Caki2 (cell line): ENCODE measurements at regions not wholly inside any gene's neighbourhood (a gene's known extent, or its start where the extent isn't known, plus 50 kb on each side); places are given as distances from the start of the nearest gene placed in this dataset.
A peak's percentile ranks its signal among the peaks of the same experiment; 100 is the strongest.
"Not testable (repeated sequence)": the region's sequence is repeated elsewhere in the genome, so short reads cannot be mapped to it uniquely, and the experiment has no call there.

ENCODE experiments used
- DNase-seq: peaks from one replicate; pipeline ENCODE4 v3.0.0-alpha.2; 2015; ENCODE audit warnings: low read depth
- in situ Hi-C: cut with HindIII; loops from 2 replicates; pipeline ENCODE4 v1.10.0; 2016; ENCODE audit warnings: low sequenced_read_pairs, low pct_unique_long_range_greater_than_20kb, mixed read lengths

GRCh38 chr2:146386096-146386495 lies 1458.7 kb upstream of the ACVR2A start:
- in situ Hi-C loops, result no loop called here
- no peak for DNase-seq

- in situ Hi-C loops, result no loop called here
- no peak for DNase-seq
Observed at GRCh38 chr2:146385031-146385430, 1459.8 kb upstream of the ACVR2A start.

- in situ Hi-C loops, result no loop called here
- no peak for DNase-seq
Observed at GRCh38 chr2:146376511-146377064, 1468.2 kb upstream of the ACVR2A start.

- DNase-seq, result no peak
- in situ Hi-C loops, result no loop called here
Observed at GRCh38 chr2:146374505-146374904, 1470.3 kb upstream of the ACVR2A start.

GRCh38 chr2:146371364-146371763 lies 1473.5 kb upstream of the ACVR2A start:
- in situ Hi-C loops, DNase-seq: not testable (repeated sequence)

- in situ Hi-C loops, result no loop called here
- no peak for DNase-seq
Observed at GRCh38 chr2:146370826-146371225, 1474.0 kb upstream of the ACVR2A start.

- in situ Hi-C loops, result no loop called here
- no peak for DNase-seq
Observed at GRCh38 chr2:146366276-146366675, 1478.6 kb upstream of the ACVR2A start.

- in situ Hi-C loops, result no loop called here
- DNase-seq, result no peak
Observed at GRCh38 chr2:146365041-146365440, 1479.8 kb upstream of the ACVR2A start.

GRCh38 chr2:146363731-146364130 lies 1481.1 kb upstream of the ACVR2A start:
- in situ Hi-C loops, result no loop called here
- DNase-seq, result no peak

GRCh38 chr2:146351689-146352088 lies 1493.1 kb upstream of the ACVR2A start:
- DNase-seq, result no peak
- in situ Hi-C loops, result no loop called here

- no peak for DNase-seq
- in situ Hi-C loops, result no loop called here
Observed at GRCh38 chr2:146349334-146349733, 1495.5 kb upstream of the ACVR2A start.

- in situ Hi-C loops, result no loop called here
- no peak for DNase-seq
Observed at GRCh38 chr2:146324951-146325350, 1519.9 kb upstream of the ACVR2A start.

- in situ Hi-C loops, result no loop called here
- DNase-seq, result no peak
Observed at GRCh38 chr2:146323564-146323963, 1521.3 kb upstream of the ACVR2A start.

- in situ Hi-C loops, result no loop called here
- DNase-seq, result no peak
Observed at GRCh38 chr2:146321175-146321574, 1523.7 kb upstream of the ACVR2A start.

GRCh38 chr2:146317959-146318358 lies 1526.9 kb upstream of the ACVR2A start:
- DNase-seq, result no peak
- in situ Hi-C loops, result no loop called here

- DNase-seq, result peak; percentile 35
- in situ Hi-C loops, result no loop called here
Observed at GRCh38 chr2:146312899-146313298, 1531.9 kb upstream of the ACVR2A start.

GRCh38 chr2:146305164-146305563 lies 1539.7 kb upstream of the ACVR2A start:
- in situ Hi-C loops, result no loop called here
- DNase-seq, result no peak

- in situ Hi-C loops, result no loop called here
- DNase-seq, result no peak
Observed at GRCh38 chr2:146301287-146301686, 1543.5 kb upstream of the ACVR2A start.

- in situ Hi-C loops, result no loop called here
- DNase-seq, result peak; percentile 7
Observed at GRCh38 chr2:146295080-146295670, 1549.7 kb upstream of the ACVR2A start.

- DNase-seq, result no peak
- in situ Hi-C loops, result no loop called here
Observed at GRCh38 chr2:146287281-146287680, 1557.5 kb upstream of the ACVR2A start.
